HepG2 (cell line): ENCODE measurements at regions not wholly inside any gene's neighbourhood (a gene's known extent, or its start where the extent isn't known, plus 50 kb on each side); places are given as distances from the start of the nearest gene placed in this dataset.

Source experiments
- ATF6 ChIP-seq: sonication (generic); formaldehyde crosslinking; conservative IDR thresholded peaks from 2 replicates; pipeline ENCODE4 v1.4.0; 2020; ENCODE audit warnings: missing genetic modification reagents
- CTCF ChIP-seq: sonication (generic); formaldehyde crosslinking; IDR thresholded peaks from 2 replicates; pipeline ENCODE4 v1.5.0; 2020; ENCODE audit warnings: mild to moderate bottlenecking, missing genetic modification reagents, moderate library complexity
- HNRNPK ChIP-seq: fragments of 200-400 bp; formaldehyde crosslinking; IDR thresholded peaks from 2 replicates; pipeline ENCODE4 v1.6.1; 2018; ENCODE audit warnings: low read length, low read depth, moderate library complexity, mild to moderate bottlenecking; ENCODE audit not compliant: poor library complexity, severe bottlenecking
- KAT8 ChIP-seq: IDR thresholded peaks from 2 replicates; pipeline ENCODE4 v1.6.1; 2016; ENCODE audit warnings: missing genetic modification reagents, missing compliant biosample characterization
- ZNF280D ChIP-seq: sonication (generic); formaldehyde crosslinking; IDR thresholded peaks from 2 replicates; pipeline ENCODE4 v1.5.1; 2020; ENCODE audit warnings: mild to moderate bottlenecking, missing genetic modification reagents

DNA sequence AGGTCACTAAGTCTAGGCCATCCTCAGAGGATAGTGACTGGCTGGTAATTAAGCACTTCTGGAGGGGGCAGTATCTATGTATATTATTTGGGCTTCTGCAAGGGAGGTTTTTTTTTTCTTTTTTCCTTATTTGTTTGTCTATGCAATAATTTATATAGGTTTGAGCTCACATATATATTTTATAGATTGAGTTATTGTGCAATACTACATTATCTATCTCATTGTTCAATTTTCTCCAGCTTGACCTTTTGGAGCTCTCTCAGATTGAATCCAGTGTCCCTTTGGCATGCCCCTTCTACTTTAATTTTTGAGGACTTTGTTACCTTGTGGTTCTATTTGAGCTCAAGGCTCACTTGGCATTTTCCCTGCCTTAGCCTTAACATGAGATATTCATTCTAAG lies 852.1 kb downstream of the KCNT2 start:
- TF ChIP-seq KAT8 (CRISPR knock-in tag) (no peak), HNRNPK (no peak), ZNF280D (CRISPR knock-in tag) (no peak), CTCF (CRISPR knock-in tag) (no peak), ATF6 (no peak)
